ENCODE measurements at regions not wholly inside any gene's neighbourhood (a gene's known extent, or its start where the extent isn't known, plus 50 kb on each side); places are given as distances from the start of the nearest gene placed in this dataset.

DNA sequence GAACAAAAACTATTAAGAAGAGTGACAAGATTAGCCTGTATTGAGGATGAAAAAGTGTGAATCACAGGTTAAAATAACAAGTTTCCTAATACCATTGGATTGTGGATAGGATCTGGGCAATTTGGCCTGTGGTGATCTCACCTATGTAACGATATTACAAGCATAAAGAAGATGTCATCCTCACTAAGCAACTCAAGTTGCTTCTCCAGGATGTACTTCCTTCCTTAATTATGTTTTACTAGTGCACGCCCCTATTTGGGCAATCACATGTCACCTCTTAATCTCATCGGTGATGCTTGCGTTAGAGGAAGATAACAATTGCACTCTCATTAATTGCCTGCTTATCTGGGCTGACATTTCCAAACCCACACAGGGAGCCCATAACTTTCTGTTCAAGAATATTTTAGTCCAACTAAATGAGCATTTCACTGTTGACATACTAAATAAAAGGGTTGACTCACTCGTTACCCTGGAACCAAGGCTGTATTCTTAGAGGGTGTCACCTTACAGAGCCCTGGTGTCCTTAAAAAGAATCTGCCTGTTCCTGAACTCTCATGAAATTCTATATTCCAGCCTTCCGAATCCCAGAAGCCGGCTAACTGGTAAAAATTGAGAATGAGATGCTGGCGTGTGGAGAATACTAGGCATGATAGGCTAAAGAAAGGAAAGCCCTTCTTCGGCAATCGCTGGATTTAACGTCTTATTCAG, 88.2 kb upstream of the ATXN1 start:
- TF ChIP-seq, protein P1, sequence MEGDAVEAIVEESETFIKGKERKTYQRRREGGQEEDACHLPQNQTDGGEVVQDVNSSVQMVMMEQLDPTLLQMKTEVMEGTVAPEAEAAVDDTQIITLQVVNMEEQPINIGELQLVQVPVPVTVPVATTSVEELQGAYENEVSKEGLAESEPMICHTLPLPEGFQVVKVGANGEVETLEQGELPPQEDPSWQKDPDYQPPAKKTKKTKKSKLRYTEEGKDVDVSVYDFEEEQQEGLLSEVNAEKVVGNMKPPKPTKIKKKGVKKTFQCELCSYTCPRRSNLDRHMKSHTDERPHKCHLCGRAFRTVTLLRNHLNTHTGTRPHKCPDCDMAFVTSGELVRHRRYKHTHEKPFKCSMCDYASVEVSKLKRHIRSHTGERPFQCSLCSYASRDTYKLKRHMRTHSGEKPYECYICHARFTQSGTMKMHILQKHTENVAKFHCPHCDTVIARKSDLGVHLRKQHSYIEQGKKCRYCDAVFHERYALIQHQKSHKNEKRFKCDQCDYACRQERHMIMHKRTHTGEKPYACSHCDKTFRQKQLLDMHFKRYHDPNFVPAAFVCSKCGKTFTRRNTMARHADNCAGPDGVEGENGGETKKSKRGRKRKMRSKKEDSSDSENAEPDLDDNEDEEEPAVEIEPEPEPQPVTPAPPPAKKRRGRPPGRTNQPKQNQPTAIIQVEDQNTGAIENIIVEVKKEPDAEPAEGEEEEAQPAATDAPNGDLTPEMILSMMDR (IDR thresholded peaks at IDR 0.05), result no peak
- no peak for TF ChIP-seq POLR2A (IDR thresholded peaks at IDR 0.05)

Data from testis (tissue), 2 donors.